H1 (cell line): ENCODE measurements at regions not wholly inside any gene's neighbourhood (a gene's known extent, or its start where the extent isn't known, plus 50 kb on each side); places are given as distances from the start of the nearest gene placed in this dataset.

Source experiments
- CTCF ChIA-PET: fragments of 300-600 bp; sonication (Branson Sonifier 250); formaldehyde crosslinking; loops from one replicate; lab custom pipeline; 2021; ENCODE audit not compliant: partially characterized antibody; lab: Charles Lee
- POLR2A ChIA-PET: fragments of 300-600 bp; sonication (Branson Sonifier 250); formaldehyde crosslinking; loops from one replicate; lab custom pipeline; 2021; ENCODE audit warnings: inconsistent platforms; ENCODE audit not compliant: partially characterized antibody; lab: Charles Lee
- DNase-seq, 2 experiments: peaks; one replicate each; pipeline versions ENCODE4 v3.0.0 to v3.0.0-alpha.2; 2010 to 2022; ENCODE audit warnings: low spot score in 2 of 2, low read depth in 1 of 2, mixed read lengths in 1 of 2
- FAIRE-seq: peaks from 2 replicates; lab custom pipeline; 2011; peaks lifted over from hg19 to GRCh38; lab: Jason Lieb, UNC
- H2AFZ ChIP-seq: 2 replicates; pipeline ENCODE4 v1.8.1; 2012; ENCODE audit warnings: low read length, inconsistent platforms
- H2AK5ac ChIP-seq: 2 replicates; pipeline ENCODE4 v1.6.1; 2013; ENCODE audit warnings: low read depth, low read length
- H2BK120ac ChIP-seq: replicated peaks from 2 replicates; pipeline ENCODE3; 2013; ENCODE audit warnings: low read depth, low read length, inconsistent platforms
- H2BK12ac ChIP-seq: 2 replicates; pipeline ENCODE4 v1.6.1; 2013; ENCODE audit warnings: low read depth, low read length
- H2BK15ac ChIP-seq: 2 replicates; pipeline ENCODE4 v1.6.1; 2013; ENCODE audit warnings: low read length
- H2BK20ac ChIP-seq: 2 replicates; pipeline ENCODE4 v1.6.1; 2013; ENCODE audit warnings: low read length
- H2BK5ac ChIP-seq: 2 replicates; pipeline ENCODE4 v1.6.1; 2013; ENCODE audit warnings: low read depth, low read length
- H3K14ac ChIP-seq: 2 replicates; pipeline ENCODE4 v1.6.1; 2013; ENCODE audit warnings: inconsistent platforms; ENCODE audit not compliant: insufficient read length
- H3K18ac ChIP-seq: 2 replicates; pipeline ENCODE4 v1.6.1; 2013; ENCODE audit warnings: low read length; ENCODE audit errors: extremely low read depth
- H3K23ac ChIP-seq: 2 replicates; pipeline ENCODE4 v1.6.1; 2013; ENCODE audit warnings: inconsistent platforms; ENCODE audit not compliant: insufficient read length
- H3K23me2 ChIP-seq: 2 replicates; pipeline ENCODE4 v1.6.1; 2013; ENCODE audit warnings: low read depth, low read length
- H3K27ac ChIP-seq: 2 replicates; pipeline ENCODE4 v1.6.1; 2011; ENCODE audit warnings: low read depth, low read length, inconsistent platforms
- H3K27me3 ChIP-seq, 4 experiments: replicated peaks in 1 of 4; 1 replicate in 1 of 4; 2 replicates in 3 of 4; pipeline versions ENCODE4 v1.6.1 to v1.8.1; 2011 to 2013; ENCODE audit warnings: low read length in 3 of 4, mild to moderate bottlenecking in 3 of 4, inconsistent platforms in 2 of 4, mixed read lengths in 2 of 4, moderate library complexity in 1 of 4; ENCODE audit not compliant: control insufficient read depth in 3 of 4, insufficient read depth in 3 of 4; ENCODE audit errors: extremely low read depth in 1 of 4
- H3K36me3 ChIP-seq, 4 experiments: 2 replicates each; pipeline versions ENCODE4 v1.6.1 to v1.8.1; 2011 to 2013; ENCODE audit warnings: mild to moderate bottlenecking in 4 of 4, low read length in 3 of 4, moderate library complexity in 2 of 4, control low read depth in 1 of 4, inconsistent platforms in 1 of 4; ENCODE audit not compliant: insufficient read depth in 4 of 4, control insufficient read depth in 2 of 4
- H3K4ac ChIP-seq: replicated peaks from 2 replicates; pipeline ENCODE3; 2013; ENCODE audit warnings: low read length, low read depth, mixed read lengths, inconsistent platforms; ENCODE audit not compliant: insufficient read length
- H3K4me1 ChIP-seq, 4 experiments: replicated peaks in 1 of 4; 1 replicate in 1 of 4; 2 replicates in 3 of 4; pipeline versions ENCODE4 v1.6.1 to v1.8.1; 2011 to 2013; ENCODE audit warnings: low read length in 3 of 4, inconsistent platforms in 2 of 4, mixed read lengths in 1 of 4; ENCODE audit not compliant: insufficient read depth in 4 of 4, control insufficient read depth in 3 of 4
- H3K4me2 ChIP-seq, 2 experiments: 2 replicates each; pipeline versions ENCODE4 v1.6.1 to v1.8.1; 2011 to 2013; ENCODE audit warnings: low read depth in 2 of 2, low read length in 2 of 2, control low read depth in 1 of 2, inconsistent platforms in 1 of 2, mild to moderate bottlenecking in 1 of 2; ENCODE audit not compliant: insufficient read depth in 1 of 2
- H3K4me3 ChIP-seq, 4 experiments: fragments of 200-600, 300-600 bp in 1 of 4; sonication (generic), shearing (Covaris generic), sonication (Bioruptor Twin) in 1 of 4; 2 replicates each; pipeline versions ENCODE4 v1.5.1 to v1.8.1; 2011 to 2016; ENCODE audit warnings: low read length in 4 of 4, low read depth in 3 of 4, control low read depth in 2 of 4, inconsistent platforms in 2 of 4, mild to moderate bottlenecking in 2 of 4, mixed read lengths in 1 of 4, moderate library complexity in 1 of 4; ENCODE audit not compliant: insufficient read depth in 2 of 4; ENCODE audit errors: extremely low read depth in 1 of 4
- H3K56ac ChIP-seq: replicated peaks from 2 replicates; pipeline ENCODE3; 2013; ENCODE audit warnings: low read depth, mild to moderate bottlenecking, mixed read lengths, low read length, inconsistent platforms; ENCODE audit not compliant: insufficient read length
- H3K79me1 ChIP-seq: 2 replicates; pipeline ENCODE4 v1.6.1; 2013; ENCODE audit warnings: low read depth, low read length, control low read depth
- H3K79me2 ChIP-seq, 2 experiments: 2 replicates each; pipeline versions ENCODE4 v1.6.1 to v1.8.1; 2012 to 2013; ENCODE audit warnings: low read length in 2 of 2, mild to moderate bottlenecking in 2 of 2, inconsistent platforms in 1 of 2; ENCODE audit not compliant: insufficient read depth in 2 of 2, control insufficient read depth in 1 of 2
- H3K9ac ChIP-seq, 4 experiments: replicated peaks in 1 of 4; 1 replicate in 1 of 4; 2 replicates in 3 of 4; pipeline versions ENCODE4 v1.6.1 to v1.8.1; 2011 to 2013; ENCODE audit warnings: low read depth in 3 of 4, low read length in 3 of 4, control low read depth in 2 of 4, mild to moderate bottlenecking in 2 of 4, moderate library complexity in 2 of 4, inconsistent platforms in 1 of 4; ENCODE audit errors: extremely low read depth in 1 of 4
- H3K9me3 ChIP-seq, 2 experiments: 2 replicates each; pipeline versions ENCODE4 v1.6.1 to v1.8.1; 2012 to 2013; ENCODE audit warnings: mild to moderate bottlenecking in 2 of 2, moderate library complexity in 2 of 2, control low read depth in 1 of 2, inconsistent platforms in 1 of 2, low read depth in 1 of 2, low read length in 1 of 2, mixed read lengths in 1 of 2; ENCODE audit not compliant: insufficient read depth in 2 of 2
- H4K20me1 ChIP-seq, 2 experiments: replicated peaks in 1 of 2; 2 replicates each; pipeline versions ENCODE3 to v1.8.1; 2011 to 2013; ENCODE audit warnings: inconsistent platforms in 2 of 2, low read length in 2 of 2, mild to moderate bottlenecking in 1 of 2; ENCODE audit not compliant: insufficient read depth in 2 of 2, control insufficient read depth in 1 of 2
- H4K5ac ChIP-seq: 2 replicates; pipeline ENCODE4 v1.6.1; 2013; ENCODE audit warnings: low read length, low read depth, mixed read lengths, inconsistent platforms; ENCODE audit not compliant: insufficient read length
- H4K8ac ChIP-seq: 2 replicates; pipeline ENCODE4 v1.8.0; 2013; ENCODE audit warnings: mild to moderate bottlenecking, moderate library complexity, low read length, inconsistent platforms; ENCODE audit not compliant: insufficient read depth; ENCODE audit errors: extremely low read depth
- H4K91ac ChIP-seq: replicated peaks from 2 replicates; pipeline ENCODE3; 2013; ENCODE audit warnings: low read length, mixed read lengths, inconsistent platforms; ENCODE audit not compliant: insufficient read length
- CHD2 ChIP-seq: IDR thresholded peaks from 2 replicates; pipeline ENCODE4 v1.6.1; 2012; ENCODE audit warnings: low read length, improper control_type of control experiment
- JUND ChIP-seq: IDR thresholded peaks from 2 replicates; pipeline ENCODE4 v1.6.1; 2011; ENCODE audit warnings: mild to moderate bottlenecking, improper control_type of control experiment, low read length
- KDM5A ChIP-seq: fragments of 200-600 bp; IDR thresholded peaks from 2 replicates; pipeline ENCODE4 v1.7.1; 2012; ENCODE audit warnings: mild to moderate bottlenecking, low read length, inconsistent platforms, mixed read lengths
- RNF2 ChIP-seq: fragments of 200-900, 300-1000 bp; sonication (generic); IDR thresholded peaks from 2 replicates; pipeline ENCODE4 v1.7.1; 2016; ENCODE audit warnings: borderline replicate concordance, low read depth, mild to moderate bottlenecking, antibody characterized with exemption, low read length; ENCODE audit not compliant: poor library complexity, severe bottlenecking; ENCODE audit errors: missing control alignments
- SRF ChIP-seq: IDR thresholded peaks from 2 replicates; pipeline ENCODE4 v1.6.1; 2011; ENCODE audit warnings: mild to moderate bottlenecking, low read depth, low read length, moderate library complexity
- TAF1 ChIP-seq: IDR thresholded peaks from 2 replicates; pipeline ENCODE4 v1.6.1; 2011; ENCODE audit warnings: mild to moderate bottlenecking, low read depth, low read length
- TAF7 ChIP-seq: optimal IDR thresholded peaks from 2 replicates; pipeline ENCODE3; 2011; ENCODE audit warnings: low read depth, mild to moderate bottlenecking, inconsistent platforms, low read length, moderate library complexity, borderline replicate concordance
- TBP ChIP-seq: IDR thresholded peaks from 2 replicates; pipeline ENCODE4 v1.6.1; 2011; ENCODE audit warnings: low read depth, low read length, improper control_type of control experiment
- TEAD4 ChIP-seq: IDR thresholded peaks from 2 replicates; pipeline ENCODE4 v1.6.1; 2012; ENCODE audit warnings: low read depth, low read length, inconsistent platforms, mixed read lengths
- WGBS, 2 experiments: shearing (Covaris generic) in 1 of 2; methylation state at CpG; one replicate each; pipeline versions ENCODE4 v1.1.6 to v1.1.7; 2013 to 2015; ENCODE audit warnings: low lambda C conversion rate in 2 of 2, mixed read lengths in 2 of 2, inconsistent platforms in 1 of 2, low coverage in 1 of 2, missing lambda C conversion rate in 1 of 2; ENCODE audit not compliant: insufficient replicate concordance in 2 of 2, insufficient coverage in 1 of 2, insufficient read length in 1 of 2; ENCODE audit errors: extremely low coverage in 1 of 2, missing lambda C conversion rate in 1 of 2; 5-methylcytosine and 5-hydroxymethylcytosine counted together
- TF ChIP-seq, protein P1 (sequence below): IDR thresholded peaks from 2 replicates; pipeline ENCODE4 v1.6.1; 2011; ENCODE audit warnings: low read depth, mild to moderate bottlenecking, low read length; ENCODE audit not compliant: insufficient read depth

DNA sequence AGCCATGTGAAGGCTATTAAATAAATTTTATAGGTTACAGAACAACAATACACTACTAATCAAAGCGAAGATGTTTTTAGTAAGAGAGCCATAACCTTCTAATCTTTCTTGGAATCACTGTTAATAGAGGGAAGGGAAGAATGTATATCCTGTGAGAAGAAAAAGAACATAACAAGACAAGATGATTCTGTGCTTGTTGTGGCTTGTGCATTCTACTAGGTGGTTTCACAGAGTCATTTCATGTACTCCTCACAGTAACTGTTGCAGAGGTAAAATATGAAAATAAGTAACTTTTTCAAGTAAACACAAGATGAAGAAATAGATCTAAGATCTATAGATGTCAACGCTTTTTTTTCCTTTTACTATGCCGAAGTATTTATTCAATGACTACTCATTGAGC lies 116.9 kb upstream of the FAM83B start:
- Histone ChIP-seq H3K18ac (no peak overlapping the region), H4K5ac (no peak overlapping the region), H4K20me1 (no peaks in the 10 kb centered on the region), H3K14ac (no peak overlapping the region), H3K56ac (no peak overlapping the region), H3K4me2 (no peak overlapping the region), H4K91ac (no peak overlapping the region), H2BK12ac (no peak overlapping the region), H3K27me3 (no peaks in the 10 kb centered on the region), H3K4me1 (no peaks in the 10 kb centered on the region), H3K23ac (no peak overlapping the region), H3K23me2 (no peaks in the 10 kb centered on the region), H3K79me1 (no peaks in the 10 kb centered on the region), H3K27ac (no peak overlapping the region), H2BK20ac (no peak overlapping the region), H3K4ac (no peak overlapping the region), H2AFZ (no peak overlapping the region), H3K9ac (no peak overlapping the region), H4K8ac (no peak overlapping the region), H2BK120ac (no peak overlapping the region), H3K79me2 (no peaks in the 10 kb centered on the region), H2BK15ac (no peak overlapping the region), H3K36me3 (no peaks in the 10 kb centered on the region), H2BK5ac (no peak overlapping the region), H2AK5ac (no peak overlapping the region)
- ChIA-PET POLR2A (no interaction called here), CTCF (no interaction called here)
- 95% methylated on average over 3 of the region's 3 CpGs; no CpG with 5 or more reads in 1 of the 2 experiments for WGBS, 2 experiments
- FAIRE-seq = no peak
- TF ChIP-seq RNF2 (no peak), TBP (no peak), SRF (no peak), CHD2 (no peak), TEAD4 (no peak), TAF1 (no peak), JUND (no peak), KDM5A (no peak), TAF7 (no peak)
- TF ChIP-seq, protein P1, sequence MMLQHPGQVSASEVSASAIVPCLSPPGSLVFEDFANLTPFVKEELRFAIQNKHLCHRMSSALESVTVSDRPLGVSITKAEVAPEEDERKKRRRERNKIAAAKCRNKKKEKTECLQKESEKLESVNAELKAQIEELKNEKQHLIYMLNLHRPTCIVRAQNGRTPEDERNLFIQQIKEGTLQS = no peak
- TF ChIP-seq, all 59 proteins: peak for 0
- DNase-seq = no peak
- H3K4me3 ChIP-seq = no peak overlapping the region
- H3K9me3 ChIP-seq = no peaks in the 10 kb centered on the region
